HG02642 (cell line): ENCODE measurements at regions not wholly inside any gene's neighbourhood (a gene's known extent, or its start where the extent isn't known, plus 50 kb on each side); places are given as distances from the start of the nearest gene placed in this dataset.

ENCODE experiments used
- ATAC-seq: cut with Tn5 transposase; IDR thresholded peaks from one replicate; pipeline ENCODE4 v1.9.1; 2021; ENCODE audit warnings: mild to moderate bottlenecking; ENCODE audit not compliant: unreplicated experiment, poor library complexity

DNA sequence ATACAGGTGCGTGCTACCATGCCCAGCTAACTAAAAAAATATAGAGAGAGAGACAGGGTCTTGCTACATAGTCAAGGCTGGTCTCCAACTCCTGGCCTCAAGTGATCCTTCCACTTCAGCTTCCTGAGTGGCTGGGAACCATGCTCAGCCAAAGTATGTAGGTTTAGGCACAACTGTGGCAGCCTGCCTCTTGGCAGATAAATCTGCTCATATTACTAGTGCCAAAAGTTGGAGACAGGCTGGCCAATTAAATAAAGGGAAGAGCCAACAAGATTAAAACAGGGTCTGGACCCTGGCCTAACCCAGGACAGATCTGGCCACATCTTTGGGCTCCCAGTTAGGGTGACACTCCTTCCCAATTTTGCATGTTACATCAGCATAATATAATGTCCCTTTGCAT, 151.7 kb downstream of the CBLN1 start:
- ATAC-seq: no peak

DNA sequence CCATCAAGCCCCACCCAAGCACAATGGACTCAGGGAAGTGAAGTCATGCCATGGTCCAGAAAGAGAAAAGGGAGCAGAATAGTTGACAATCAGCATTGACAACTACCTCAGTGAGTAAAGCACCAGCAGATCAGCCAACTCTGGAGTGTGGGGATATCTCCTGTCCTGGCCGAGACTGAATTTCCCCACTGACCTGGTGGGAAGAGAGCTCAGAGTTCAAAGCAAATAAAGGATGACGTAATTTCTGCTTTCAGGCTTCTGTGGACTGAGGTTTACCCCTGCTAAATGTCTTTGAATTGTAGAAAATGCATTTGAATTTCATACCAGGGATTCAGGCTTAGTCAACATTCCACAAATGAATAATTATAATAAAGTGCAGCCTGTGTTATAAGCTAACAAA, 152.9 kb downstream of the CBLN1 start:
- no peak for ATAC-seq

DNA sequence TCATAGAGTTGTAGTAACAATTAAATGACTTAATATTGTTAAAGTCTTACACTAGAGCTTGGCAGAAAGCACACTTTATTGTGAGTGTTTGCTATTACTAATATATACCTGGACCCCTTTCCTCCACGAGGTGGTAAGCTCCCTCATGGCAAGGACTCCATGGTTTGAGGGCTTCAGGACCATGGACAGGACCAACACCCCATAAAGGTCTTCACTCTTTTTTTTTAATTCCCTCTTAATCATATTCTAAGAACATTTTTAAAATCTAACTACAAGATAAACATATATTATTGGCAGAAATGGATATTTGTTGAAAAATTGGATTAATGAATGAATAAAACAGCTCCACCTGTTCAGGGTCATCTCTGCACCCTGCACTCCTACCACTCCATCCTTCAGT, 154.5 kb downstream of the CBLN1 start:
- no peak for ATAC-seq

DNA sequence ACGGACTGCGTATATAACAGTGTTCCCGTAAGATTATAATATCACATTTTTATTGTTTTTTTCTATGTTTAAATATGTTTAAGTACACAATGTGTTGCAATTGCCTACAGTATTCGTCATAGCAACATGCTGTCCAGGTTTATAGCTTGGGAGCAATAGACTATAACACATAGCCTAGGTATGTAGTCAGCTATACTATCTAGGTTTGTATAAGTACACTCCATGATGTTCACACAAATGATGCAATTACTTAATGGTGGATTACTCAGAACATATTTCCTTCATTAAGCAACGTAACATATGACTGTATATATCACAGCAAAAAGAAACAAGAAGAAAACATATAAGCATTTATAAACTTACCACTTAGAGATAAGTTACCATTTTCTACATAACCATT, 160.0 kb downstream of the CBLN1 start:
- no peak for ATAC-seq

DNA sequence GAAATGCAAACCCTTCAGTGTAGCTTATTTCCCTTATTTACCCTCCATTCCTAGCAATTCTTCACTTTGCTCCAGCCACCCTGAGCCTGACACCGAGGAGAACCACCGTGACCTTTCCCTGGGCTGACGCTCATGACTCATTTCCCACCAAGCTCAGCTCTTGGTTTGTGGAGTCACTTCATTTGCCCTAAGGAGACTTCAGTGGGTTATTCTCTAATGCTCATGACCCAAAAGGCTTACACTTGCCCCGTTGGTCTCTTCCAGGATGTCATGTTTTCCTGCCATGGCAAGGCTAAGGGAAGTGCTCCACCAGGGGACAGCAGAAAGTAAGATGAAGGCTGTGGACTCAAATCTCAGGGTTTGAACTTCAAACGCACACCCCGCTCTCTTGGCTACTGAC, 161.0 kb downstream of the CBLN1 start:
- ATAC-seq: no peak

DNA sequence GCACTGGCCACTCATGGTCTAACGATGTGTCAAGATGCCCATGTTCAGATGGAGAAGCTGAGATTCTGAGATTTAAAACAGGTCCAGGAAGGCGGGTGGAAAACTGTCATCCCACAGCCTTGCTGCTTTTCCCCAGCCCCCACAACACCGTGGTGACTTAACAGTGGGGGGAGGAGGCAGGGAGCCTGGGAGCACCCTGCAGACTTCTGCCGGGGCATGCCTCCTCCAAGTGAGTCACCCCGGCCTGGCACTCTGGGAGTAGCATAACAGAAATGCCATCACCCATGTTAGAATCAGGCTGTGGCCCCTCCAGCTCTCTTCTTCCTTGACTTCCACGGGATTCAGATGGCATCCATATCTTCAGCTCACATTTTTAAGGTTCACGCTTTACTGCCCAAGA, 164.8 kb downstream of the CBLN1 start:
- ATAC-seq: no peak

DNA sequence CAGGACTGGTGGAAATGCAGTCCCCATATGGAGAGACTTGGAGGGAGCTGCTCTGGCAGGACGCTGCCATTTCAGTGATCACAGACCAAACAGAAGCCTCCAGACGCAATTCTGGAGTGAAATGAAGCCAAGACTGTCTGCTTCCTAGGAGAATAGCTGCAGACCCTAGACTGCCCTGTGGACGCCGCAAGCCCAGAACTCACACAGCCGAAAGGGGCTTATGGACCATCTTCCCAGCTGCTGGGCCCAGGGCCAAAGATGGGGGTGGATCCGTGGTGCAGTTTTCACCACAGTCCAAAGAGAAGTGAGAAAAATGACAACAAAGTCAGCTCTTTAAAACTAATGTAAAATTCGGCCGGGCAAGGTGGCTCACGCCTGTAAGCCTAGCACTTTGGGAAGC, 165.7 kb downstream of the CBLN1 start:
- no peak for ATAC-seq

DNA sequence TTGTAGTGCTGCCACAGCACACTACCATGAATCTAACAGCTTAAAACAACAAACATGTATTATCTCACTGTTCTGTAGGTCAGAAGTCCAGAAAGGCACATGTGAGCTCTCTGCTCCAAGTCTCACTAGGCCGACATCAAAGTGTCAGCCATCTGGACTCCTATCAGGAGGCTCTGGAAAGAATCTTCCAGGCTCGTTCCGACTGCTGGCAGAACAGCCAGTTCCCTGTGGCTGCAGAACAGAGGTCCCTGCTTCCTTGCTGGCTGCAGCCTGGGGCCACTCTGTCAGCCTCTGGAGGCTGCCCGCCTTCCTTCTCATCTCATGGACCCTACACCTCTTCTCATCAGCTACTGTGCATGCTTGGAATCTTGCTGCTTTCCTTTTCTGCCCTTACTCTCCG, 168.9 kb downstream of the CBLN1 start:
- ATAC-seq: no peak

DNA sequence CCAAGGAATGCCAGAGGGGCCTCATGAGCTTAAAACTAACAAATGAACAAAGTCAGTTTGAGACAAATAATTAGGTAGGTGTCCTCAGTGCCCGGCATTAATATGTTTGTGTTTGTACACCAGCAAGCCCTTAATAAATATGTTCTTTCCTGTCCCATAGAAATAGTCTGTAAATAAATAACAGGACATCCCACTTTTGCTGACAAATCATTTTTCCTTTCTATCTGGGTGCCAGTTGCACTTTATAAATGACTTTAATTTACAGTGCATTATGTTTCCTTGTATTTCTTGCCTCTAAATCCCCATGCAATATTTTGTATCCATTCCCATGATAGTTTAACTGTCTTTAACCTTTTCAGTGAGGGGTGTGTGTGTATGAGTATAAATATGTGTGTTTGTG, 170.3 kb downstream of the CBLN1 start:
- no peak for ATAC-seq

DNA sequence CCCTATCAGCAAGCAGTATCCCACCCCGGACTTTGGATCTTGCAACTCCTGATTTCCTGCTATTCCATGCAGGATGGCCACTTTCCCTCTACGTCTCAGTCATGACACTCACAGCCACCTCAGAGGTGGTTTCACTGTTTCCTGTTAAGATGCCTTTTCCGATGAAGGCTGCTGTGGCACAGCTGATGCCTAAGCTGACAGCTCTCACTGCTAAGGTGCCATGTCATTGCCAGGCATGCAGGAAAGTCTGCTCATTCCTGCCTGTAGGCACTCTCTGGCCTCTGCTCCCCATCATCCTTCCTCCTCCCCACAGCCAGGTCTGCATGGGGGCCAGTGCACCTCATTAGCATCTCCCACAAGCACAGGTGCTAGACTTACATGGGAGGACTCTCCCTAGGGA, 173.0 kb downstream of the CBLN1 start:
- ATAC-seq: no peak

DNA sequence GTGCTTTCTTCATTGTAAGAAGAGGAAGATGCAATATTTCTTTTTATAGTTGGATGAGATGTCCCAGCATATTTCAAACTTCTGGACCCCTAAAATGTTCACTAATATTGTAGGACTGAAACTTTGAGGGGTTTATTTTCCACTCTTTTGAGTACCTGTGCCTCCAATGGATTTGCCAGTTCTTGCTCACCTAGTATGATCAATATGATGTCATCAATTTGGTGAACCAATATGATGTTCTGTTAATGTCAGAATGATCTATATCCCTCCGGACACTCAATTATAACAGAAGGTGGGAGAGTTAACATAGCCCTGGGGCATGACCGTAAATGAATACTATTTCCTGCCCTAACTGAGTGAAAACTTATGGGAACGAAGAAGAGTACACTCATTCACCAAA, 178.3 kb downstream of the CBLN1 start:
- no peak for ATAC-seq

DNA sequence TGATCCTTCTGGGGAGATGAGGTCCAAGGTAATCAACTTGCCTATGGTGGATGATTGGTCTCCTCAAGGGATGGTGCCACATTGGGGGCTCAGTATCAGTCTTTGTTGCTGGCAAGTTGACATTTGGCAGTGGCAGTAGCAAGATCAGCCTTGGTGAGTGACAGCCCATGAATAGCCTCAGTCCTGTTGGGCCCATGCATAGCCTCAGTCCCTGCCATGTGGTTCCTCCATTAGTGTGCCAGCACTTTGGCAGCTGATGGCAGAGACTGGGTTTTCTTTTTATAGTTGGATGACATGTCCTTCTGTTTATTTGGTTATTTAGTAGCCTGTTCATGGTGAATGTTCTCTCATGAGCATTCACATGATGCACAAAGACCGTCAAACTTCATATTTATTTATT, 179.6 kb downstream of the CBLN1 start:
- no peak for ATAC-seq

DNA sequence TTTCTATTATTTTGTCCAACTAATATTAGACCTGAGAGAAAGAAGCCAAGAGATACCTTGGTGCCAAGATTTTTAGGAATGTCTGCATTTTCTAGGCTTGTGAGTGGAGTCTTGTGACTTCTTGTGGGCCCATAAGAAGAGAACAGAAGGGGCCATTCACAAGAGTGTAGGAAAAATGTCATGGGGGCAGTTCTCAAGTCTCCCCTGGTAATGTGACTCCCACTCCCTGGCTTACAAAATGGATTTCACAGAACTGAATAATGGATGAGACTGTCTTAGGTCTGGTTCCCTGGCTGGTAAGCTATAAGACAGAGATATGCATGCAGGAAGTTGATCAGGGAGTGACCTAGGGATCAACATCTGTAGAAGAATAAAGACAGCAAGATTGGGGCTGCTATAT, 181.3 kb downstream of the CBLN1 start:
- no peak for ATAC-seq

DNA sequence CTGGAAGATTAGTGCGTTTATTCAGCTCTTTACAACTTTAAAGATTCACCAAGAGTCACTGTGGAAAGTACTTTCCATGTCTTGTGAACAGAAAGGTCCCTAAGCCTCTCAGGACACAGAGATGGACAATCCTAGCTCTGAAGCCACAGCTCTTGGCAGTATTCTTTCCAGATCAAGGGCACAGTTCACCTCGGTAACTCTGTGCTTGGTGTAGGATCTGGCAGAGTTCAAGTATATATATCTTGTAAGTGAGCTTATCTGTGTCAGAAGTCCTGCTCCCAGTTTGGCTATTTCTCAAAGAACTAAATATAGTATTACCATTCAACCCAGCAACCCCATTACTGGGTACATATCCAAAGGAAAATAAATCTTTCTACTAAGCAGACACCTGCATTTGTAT, 183.7 kb downstream of the CBLN1 start:
- no peak for ATAC-seq

DNA sequence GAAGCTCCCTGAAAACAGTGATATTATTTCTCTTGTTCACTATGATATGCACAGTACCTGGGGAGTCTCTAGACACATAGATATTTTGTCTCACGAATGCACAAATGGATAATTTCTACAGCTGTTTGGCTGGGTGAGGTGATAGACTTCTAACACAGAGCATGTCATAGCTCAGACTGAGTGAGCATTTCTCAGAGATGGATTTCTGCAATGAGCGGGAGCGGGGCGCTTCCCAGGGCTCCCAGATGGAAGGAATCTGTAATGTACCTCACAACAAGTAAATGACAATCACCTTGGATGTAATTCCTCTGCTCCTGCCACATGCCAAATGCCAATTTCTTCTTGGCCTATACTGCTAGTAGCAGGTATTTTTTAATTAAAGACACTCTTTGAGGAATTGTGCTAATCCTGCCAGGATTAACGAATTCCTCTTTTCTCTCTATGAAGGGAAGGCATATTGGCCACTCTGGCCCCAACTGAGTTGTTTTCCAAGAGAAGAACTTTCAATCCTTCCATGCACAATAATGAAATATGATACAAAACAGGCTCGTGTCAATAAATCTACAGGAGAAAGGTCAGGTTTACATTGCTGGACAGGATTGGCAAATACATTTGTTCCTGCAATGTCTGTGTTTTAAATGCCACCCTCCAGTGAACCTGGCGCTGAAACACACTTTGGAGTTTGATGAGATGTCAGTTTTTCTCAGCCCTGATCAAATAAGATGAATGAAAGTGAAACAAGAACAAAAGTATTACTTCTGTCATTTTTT, 185.3 kb downstream of the CBLN1 start:
- no peak for ATAC-seq

DNA sequence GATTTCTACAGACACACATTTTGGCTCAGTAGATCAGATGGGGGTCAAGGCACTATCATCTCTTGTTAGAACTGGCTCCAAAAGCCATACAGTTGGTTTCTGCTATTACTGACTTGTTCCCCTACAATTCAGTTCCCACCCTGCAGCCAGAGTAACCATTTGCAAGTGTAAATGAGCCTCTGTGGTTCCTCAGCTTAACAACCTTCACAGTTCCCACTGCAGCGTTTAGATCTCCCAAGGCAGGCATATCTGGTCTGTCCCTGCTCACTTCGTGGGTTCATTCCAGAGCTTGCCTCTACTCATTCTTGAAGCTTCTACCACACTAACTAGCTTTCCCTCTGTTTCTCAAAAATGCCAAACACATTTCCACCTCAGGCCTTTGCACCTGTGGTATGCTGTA, 186.1 kb downstream of the CBLN1 start:
- ATAC-seq: no peak

DNA sequence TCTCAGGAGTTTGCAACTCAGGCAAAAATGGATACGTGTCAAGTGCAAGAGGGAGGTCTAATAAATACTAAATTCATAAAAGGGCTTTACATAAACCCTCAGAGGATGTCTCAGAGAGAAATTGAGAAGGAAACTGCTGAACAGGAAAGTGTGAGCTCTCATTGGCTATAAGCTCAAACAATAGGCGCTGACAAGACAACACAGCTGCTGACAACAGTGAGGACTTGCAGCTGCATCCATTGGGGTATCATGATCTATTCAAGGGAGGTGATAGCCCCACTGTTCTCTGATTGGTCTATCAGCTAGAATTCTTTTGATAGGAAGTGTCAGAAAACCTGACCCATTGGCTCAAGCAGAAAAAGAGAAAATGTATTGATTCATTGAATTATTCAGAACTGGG, 187.2 kb downstream of the CBLN1 start:
- ATAC-seq: no peak

DNA sequence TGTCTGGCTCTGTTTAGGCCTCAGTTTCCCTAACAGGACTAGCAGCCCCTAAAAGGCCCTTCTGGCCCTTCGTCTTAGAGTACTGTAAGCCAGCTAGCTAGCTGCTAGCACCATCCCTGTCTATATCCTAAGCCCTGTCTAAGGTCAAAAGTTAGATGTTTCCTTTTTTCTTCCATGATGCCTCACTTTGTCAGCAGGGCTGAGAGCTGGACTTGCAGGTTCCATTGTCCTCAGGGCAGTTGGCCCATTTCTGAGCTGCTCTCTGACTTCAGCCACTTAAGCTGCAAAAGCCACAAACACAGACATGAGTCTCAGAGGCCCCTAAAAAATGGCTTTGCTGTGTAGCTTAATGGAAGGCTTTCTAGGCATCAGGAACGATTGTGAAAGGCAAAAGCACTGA, 187.7 kb downstream of the CBLN1 start:
- ATAC-seq: no peak

DNA sequence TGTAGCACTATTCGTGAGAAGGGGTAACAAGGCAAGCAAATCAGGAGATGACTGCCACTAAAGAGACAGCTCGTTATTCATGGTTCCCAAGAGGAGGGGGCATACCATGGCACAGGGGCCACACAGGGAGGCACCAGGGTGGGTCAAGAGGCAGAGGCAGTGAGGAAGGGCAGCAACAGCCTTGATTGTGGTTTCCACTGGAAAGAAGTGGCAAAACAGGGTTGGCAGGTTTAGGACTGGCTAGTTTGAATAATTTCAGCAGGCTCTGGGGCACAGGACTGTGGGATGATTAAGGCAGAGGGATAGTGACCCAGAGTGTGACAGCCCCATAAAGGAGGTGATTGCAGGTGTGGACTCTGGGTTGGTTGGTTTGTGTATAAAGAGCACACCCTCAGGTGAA, 188.9 kb downstream of the CBLN1 start:
- ATAC-seq: no peak

DNA sequence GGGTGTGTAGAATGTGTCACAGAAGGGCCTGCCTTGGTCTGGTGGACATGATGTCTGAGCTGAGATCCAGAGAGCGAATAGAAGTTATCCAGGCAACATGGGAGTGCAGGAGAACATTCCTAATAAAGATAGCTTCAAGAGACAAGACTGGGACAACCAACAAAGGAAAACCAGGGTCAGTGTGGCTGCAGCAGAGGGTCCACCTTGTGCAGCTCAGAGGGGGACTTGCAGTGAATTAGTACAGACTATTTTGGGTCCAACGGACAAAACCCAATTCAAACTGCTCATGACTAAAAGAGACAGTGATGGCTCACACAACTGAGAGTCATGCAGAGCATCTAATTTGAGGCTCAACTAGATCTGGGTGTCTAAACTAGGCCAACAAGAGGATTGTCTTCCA, 192.1 kb downstream of the CBLN1 start:
- ATAC-seq: no peak

DNA sequence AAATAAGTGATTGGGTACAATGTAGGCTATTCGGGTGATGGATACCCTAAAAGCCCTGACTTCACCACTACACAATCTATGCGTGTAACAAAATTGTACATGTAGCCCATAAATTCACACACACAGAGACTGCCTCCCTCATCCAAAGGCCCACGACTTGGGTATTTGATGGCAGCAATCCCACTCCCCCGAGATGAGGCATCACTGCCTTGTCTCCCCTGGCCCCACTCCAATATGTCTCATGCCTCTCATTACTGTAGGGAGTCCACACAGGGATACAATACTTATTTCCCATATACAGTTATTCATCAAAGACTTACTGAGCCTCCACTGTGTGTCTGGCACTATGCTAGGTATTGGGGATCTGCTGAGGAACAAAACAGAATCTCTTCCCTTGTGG, 192.6 kb downstream of the CBLN1 start:
- ATAC-seq: no peak

DNA sequence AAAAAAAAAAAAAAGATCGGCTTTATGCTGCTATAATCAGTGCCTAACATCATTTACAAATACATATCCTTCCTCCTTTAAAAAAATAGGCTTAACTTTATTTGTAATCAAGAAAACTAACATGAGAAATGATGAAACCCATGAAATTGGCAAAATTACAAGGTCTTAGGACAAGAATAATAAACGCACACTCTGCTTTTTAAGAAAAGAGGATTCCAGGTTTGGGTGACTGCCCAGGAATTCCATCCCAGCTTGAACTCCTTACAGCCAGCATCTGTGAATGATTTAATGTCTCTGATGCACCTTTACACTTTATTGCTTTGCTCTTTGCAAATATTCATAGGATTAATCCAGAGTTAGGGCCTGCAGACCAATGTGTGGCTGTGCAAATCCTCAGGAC, 196.0 kb downstream of the CBLN1 start:
- ATAC-seq: no peak
